H1 (cell line): ENCODE measurements at regions not wholly inside any gene's neighbourhood (a gene's known extent, or its start where the extent isn't known, plus 50 kb on each side); places are given as distances from the start of the nearest gene placed in this dataset.

Experiments used
- CBX8 ChIP-seq: fragments of 300-800, 300-1000 bp; sonication (generic); IDR thresholded peaks from 2 replicates; pipeline ENCODE4 v1.7.1; 2016; ENCODE audit warnings: low read depth, low read length, borderline replicate concordance
- CREB1 ChIP-seq: IDR thresholded peaks from 2 replicates; pipeline ENCODE4 v1.6.1; 2012; ENCODE audit warnings: inconsistent platforms
- NANOG ChIP-seq: IDR thresholded peaks from 2 replicates; pipeline ENCODE4 v1.6.1; 2011; ENCODE audit warnings: low read length, low read depth, mild to moderate bottlenecking, inconsistent platforms; ENCODE audit not compliant: insufficient read depth, poor library complexity, severe bottlenecking
- PHF8 ChIP-seq: fragments of 200-600 bp; sonication (generic); conservative IDR thresholded peaks from 2 replicates; pipeline ENCODE4 v1.7.1; 2012; ENCODE audit warnings: low read depth, mild to moderate bottlenecking, inconsistent platforms, low read length, moderate library complexity
- RNF2 ChIP-seq: fragments of 200-900, 300-1000 bp; sonication (generic); IDR thresholded peaks from 2 replicates; pipeline ENCODE4 v1.7.1; 2016; ENCODE audit warnings: borderline replicate concordance, low read depth, mild to moderate bottlenecking, antibody characterized with exemption, low read length; ENCODE audit not compliant: poor library complexity, severe bottlenecking; ENCODE audit errors: missing control alignments
- TAF7 ChIP-seq: optimal IDR thresholded peaks from 2 replicates; pipeline ENCODE3; 2011; ENCODE audit warnings: low read depth, mild to moderate bottlenecking, inconsistent platforms, low read length, moderate library complexity, borderline replicate concordance

DNA sequence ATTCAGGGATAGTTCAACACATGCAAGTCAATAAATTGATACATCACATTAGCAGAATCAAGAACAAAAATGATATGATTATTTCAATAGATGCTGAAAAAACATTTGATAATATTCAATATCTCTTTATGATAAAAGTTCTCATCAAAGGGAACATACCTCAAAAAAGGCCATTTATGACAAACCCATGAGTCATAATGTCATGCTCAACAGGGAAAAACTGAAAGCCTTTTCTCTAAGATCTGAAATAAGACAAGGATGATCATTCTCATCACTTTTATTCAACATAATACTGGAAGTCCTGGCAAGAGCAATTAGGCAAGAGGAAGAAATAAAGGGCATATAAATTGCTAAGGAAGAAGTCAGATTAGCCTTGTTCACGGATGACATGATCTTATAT lies 54.1 kb upstream of the TMEM158 start (continued):
- TF ChIP-seq CREB1, result no peak
- TF ChIP-seq NANOG, result no peak
- TF ChIP-seq RNF2, result no peak
- no peak for TF ChIP-seq CBX8
- no peak for TF ChIP-seq PHF8
- no peak for TF ChIP-seq TAF7
